GM19397 (cell line): ENCODE measurements at regions not wholly inside any gene's neighbourhood (a gene's known extent, or its start where the extent isn't known, plus 50 kb on each side); places are given as distances from the start of the nearest gene placed in this dataset.
"Not testable (repeated sequence)": the region's sequence is repeated elsewhere in the genome, so short reads cannot be mapped to it uniquely, and the experiment has no call there.

Experiments used
- ATAC-seq: cut with Tn5 transposase; IDR thresholded peaks from one replicate; pipeline ENCODE4 v1.9.1; 2021; ENCODE audit warnings: mild to moderate bottlenecking, moderate library complexity; ENCODE audit not compliant: unreplicated experiment

DNA sequence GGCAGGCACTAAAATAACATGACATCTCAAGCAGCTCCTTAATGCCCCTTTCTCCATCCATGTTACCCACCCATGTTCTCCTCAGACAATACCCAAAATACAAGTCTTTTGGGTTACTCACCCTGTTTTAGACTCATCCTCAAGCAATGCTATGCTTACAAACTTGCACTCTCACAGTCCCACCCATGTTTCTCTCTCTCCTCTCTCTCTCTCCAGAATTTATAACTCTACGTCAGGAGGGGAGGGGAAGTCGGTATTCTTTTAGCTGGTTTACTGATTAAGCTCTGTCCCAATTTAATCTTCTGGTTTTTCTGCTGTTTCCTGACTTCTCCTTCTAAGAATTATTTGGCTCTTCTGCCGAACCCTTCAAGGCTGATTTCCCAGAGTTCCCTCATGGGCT, 98.0 kb upstream of the NR5A2 start:
- no peak for ATAC-seq

DNA sequence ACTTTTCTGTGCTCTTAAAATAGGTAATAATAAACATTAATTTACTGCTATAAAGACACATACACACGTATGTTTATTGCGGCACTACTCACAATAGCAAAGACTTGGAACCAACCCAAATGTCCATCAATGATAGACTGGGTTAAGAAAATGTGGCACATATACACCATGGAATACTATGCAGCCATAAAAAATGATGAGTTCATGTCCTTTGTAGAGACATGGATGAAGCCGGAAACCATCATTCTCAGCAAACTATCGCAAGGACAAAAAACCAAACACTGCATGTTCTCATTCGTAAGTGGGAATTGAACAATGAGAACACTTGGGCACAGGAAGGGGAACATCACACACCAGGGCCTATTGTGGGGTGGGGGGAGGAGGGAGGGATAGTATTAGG, 97.4 kb upstream of the NR5A2 start:
- ATAC-seq, result not testable (repeated sequence)

DNA sequence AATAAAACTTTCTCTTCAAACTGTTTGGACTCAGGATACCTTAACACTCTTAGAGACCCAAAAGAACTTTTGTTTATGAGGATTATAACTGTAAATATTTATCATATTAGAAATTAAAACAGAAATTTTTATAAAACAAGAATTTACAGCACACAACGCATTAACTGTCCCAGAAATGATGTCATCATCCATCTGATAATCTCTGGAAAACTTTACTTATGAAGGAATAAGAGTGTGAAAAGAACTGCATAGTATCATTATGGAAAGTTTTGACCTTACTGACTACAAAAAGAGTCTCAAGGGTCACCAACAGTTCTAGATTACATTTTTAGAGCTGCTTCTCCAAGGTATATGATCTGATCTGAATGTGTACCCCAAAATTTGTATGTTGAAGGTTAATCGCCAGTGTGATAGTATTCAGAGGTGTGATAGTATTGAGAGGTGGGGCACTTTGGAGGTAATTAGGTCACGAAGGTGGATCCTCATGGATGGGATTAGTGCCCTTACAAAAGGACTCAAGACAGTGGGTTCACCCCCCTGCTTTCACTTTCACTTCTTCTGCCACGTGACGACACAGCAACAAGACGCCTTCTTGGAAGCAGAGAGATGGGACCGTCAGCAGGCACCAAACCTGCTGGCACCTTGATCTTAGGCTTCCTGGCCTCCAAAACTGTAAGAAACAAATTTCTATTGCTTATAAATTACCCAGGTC, 95.7 kb upstream of the NR5A2 start:
- no peak for ATAC-seq

DNA sequence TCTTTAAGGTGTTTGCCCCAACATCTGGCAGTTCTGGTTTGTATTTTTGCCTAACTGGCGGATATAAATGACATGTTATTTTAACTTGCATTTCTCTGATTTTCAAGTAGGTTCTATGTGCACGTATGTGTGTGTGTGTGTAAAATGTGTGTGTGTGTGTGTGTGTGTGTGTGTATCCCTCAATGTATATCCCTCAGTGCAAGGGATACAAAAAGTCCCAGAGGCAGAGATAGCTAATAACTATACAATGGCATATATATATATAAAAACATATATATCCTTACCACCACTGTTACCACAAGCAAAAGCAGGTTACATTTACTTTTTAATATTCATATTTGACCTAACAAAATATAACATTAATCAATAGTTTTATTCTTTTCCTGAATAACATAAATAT, 95.0 kb upstream of the NR5A2 start:
- no peak for ATAC-seq

DNA sequence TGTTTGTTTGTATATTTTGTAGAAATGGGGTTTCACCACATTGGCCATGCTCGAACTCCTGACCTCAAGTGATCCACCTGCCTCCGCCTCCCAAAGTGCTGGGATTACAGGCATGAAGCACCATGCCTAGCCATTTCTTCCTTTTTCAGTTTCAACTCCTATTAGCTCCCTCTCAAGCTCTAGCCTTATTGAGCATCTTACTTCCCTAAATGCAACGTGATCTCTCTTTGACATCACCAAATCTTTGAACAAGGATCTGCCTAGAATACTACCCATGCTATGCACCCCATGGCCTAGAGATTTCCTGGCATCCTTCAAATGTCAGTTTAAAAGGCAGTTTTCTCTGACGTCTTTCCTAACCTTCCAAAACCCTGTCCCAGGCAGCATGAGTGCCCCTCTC, 91.1 kb upstream of the NR5A2 start:
- ATAC-seq, result no peak

DNA sequence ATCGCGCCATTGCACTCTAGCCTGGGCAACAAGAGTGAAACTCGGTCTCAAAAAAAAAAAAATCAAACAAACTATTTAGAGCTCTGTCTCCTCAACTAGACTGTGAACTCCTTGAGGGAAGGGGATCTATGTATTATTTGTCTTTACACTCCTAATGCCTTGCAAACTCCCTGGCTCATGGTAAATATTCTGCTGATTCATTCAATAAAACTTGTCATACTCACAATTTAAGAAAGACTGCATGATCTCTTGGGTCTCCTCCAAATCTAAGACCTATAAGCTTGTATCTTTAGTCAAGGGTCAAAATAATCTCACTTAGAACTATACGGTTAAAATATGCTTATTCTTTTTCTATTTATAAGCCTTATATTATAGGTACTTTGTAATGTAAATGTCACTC, 90.3 kb upstream of the NR5A2 start:
- no peak for ATAC-seq

DNA sequence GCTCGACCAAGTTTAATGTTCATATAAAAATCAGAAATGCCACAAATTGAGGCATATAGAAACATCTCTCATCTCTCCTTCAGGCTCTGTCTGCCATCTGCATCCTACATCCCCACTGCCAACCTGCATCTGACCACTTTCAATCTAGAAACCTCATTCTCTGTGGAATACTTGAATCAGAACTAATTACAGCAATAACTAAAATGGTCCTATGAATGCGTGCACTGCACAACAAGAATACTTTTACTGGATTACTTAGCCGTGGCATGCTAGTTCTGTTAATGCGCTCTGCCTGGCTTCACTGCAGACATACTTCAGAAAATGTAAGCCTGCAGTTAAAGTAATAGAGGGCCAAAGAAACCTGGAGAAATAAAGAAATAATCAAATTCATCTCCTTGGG, 89.8 kb upstream of the NR5A2 start:
- ATAC-seq, result no peak

DNA sequence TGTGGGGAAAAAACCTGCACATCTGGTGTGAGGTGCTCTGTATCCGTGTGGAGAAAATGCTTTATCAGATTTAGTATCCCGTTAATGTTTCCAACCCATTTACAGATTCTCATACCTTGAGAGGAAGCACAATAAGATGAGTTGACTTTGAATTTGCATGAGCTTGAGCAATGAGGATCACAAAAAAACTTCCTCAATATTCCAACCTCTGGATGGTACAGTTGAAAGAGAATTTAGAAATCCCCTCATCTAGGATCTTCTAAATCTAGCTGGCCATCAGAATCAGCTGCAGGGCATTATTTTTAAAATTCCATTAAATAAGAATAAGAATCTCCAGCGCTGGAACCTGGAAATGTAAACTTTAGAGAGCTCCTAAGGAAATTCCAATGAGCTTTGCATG, 82.5 kb upstream of the NR5A2 start:
- ATAC-seq, result no peak

DNA sequence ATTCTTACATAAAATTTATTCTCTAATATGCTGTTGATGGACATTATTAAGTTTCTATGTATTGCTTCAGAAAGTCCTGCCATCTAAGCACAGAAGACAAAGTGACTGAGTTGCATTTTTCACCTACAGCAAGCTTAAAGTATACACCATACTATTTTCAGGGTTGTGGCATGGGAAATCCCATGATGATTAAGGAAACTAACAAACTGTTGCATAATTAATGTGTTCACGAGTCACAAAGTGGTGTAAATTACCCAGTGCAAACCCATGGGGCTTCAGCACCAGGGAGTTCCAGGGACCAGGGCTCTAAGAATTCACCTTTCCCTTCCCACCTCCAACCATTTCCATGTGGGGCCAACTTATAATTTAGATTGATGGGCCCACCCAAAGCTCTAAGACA, 81.9 kb upstream of the NR5A2 start:
- no peak for ATAC-seq

DNA sequence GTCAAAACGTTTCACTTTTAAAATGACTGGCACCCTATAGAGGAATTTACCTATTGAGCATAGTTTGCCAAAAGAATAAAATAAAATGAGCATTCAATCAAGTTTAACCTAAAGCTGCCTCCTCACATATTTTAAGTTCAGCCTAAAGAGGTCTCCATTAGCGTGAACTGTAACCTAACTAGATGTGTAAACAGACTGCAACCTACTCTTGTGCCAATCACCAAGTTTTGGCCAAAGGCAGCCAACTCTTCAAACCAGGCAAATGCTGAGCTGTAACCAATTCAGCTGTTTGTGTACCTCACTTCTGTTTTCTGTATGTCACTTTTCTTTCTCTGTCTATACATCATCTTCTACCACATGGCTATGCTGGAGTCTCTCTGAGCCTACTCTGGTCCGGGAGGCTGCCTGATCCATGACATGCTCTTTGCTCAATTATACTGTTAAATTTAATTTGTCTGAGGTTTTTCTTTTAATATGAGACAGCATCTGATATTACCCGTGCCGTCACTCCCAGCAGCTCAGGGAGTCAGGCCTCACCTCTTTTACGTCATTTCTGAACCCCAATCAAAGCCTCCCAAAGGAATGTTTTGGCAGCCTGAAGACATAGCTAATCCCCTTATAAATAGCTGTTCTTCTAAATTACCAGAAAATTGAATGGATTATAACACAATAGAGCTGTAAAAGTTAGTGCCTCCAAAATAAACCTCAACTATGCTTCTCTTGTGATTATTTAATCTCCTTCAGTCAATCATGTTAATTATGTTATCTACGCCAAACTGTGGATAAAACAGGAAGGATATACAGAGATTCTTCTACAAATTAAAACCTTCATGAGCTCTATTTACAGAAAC, 81.0 kb upstream of the NR5A2 start:
- ATAC-seq, result no peak

DNA sequence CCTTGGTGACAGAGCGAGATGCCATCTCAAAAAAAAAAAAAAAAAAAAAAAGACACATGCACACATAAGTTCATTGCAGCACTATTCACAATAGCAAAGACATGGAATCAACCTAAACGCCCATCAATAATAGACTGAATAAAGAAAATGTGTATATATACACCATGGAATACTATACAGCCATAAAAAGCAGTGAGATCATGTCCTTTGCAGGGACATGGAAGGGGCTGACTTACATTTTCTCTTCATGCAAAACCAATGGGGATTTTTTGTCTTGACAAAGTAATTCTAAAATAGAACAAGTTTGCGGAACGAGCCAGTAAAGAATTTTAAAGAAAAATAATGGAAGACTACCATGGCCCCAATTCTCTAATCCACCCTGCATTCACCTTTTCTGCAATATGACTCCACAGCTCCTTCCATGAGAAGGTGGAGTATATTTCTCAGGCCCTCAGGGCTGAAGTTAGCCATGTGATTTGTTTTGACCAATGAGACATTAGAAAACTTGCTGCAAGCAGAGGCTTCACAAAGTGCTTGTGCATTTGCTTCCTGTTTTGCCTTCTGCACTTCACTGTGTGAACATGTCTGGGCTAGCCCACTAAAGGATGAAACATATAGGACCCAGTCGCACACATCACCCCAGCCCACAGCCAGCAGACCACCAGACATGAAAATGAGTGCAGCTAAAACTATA, 78.8 kb upstream of the NR5A2 start:
- no peak for ATAC-seq

DNA sequence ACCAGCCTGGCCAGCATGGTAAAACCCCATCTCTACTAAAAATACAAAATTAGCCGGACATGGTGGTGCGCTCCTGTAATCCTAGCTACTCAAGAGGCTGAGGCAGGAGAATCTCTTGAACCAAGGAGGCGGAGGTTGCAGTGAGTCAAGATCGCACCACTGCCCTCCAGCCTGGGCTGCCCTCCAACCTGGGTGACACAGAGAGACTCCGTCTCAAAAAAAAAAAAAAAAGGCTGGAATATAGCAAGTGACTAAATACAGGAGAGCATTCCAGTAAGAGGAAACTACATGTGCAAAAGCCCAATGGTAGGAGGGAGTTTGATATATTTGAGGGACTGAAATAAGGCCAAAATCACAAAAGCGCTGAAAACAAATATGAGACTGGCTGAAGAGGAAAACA, 76.5 kb upstream of the NR5A2 start:
- not testable (repeated sequence) for ATAC-seq

DNA sequence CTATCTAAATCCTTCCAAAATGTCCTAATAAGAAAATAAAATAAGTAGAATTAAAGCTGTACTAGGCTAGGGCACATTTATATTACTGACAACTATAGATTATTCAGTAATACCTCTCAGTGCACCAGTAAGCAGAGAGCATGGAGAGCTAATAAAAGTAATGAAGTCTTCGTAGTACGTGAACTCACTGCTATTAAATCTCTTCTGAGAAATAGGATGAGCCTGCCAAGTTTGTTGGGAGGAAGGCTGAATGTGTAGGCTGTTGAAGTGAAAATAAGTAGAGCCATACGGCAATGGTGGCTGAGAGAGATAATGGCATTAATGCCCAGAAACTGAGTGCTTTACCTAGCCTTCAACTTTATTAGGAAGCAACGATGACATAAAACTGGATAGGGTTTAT, 73.9 kb upstream of the NR5A2 start:
- no peak for ATAC-seq

DNA sequence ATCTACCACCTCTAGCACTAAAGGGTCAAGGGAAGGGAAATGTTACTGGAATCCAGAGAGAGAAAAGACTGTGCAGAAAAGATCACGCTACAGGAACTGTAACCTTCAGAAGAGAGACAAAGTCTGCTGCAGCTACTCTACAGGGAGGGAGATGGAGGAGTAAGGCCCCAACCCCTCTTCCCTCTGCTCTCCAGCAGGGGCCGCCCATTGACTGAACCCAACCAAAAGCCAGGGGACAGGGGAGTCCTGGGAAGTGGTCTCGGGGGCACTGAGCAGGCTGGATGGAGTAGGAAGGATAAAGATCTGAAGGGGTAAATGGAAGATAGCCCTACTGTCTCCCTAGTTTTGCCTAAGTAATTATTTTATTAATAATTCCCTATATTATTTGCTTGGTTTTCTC, 72.8 kb upstream of the NR5A2 start:
- no peak for ATAC-seq

DNA sequence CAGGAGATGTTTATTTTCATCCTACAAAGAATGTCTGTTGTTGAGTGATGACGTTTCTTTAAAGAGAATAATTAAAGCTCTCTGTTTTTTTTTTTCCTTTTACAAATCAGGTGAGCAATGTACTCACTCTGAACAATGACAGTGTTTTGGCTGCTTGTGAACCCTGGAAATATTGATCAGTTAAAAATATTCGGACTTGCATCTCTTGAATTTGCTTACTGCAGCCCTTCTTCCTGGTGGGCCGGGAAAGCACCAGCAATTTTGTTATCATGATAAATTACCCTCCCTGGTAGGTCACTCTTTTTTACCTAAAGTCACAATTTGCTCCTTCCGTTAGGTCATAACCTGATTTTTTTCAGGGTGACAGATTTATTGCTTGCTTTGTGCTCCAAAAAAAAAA, 72.3 kb upstream of the NR5A2 start:
- ATAC-seq, result no peak

DNA sequence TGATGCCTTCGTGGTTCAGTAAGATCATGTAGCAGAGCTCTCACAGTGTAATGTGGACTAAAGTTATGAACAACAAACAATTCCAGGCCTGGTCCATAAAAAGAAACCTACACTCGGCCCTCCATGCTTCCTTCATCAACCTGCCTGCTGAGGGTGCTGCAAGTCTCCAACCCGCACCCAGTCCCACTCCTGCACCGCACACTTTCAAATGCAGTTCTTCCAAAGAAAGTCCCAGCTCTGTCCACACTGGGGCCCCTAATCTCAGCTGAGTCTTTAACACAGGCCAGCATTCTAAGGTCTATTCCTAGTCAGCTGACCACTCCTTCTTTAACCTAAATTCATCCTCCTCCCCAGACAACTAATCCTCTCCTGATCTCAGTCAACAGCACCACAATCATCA, 71.5 kb upstream of the NR5A2 start:
- ATAC-seq, result no peak

DNA sequence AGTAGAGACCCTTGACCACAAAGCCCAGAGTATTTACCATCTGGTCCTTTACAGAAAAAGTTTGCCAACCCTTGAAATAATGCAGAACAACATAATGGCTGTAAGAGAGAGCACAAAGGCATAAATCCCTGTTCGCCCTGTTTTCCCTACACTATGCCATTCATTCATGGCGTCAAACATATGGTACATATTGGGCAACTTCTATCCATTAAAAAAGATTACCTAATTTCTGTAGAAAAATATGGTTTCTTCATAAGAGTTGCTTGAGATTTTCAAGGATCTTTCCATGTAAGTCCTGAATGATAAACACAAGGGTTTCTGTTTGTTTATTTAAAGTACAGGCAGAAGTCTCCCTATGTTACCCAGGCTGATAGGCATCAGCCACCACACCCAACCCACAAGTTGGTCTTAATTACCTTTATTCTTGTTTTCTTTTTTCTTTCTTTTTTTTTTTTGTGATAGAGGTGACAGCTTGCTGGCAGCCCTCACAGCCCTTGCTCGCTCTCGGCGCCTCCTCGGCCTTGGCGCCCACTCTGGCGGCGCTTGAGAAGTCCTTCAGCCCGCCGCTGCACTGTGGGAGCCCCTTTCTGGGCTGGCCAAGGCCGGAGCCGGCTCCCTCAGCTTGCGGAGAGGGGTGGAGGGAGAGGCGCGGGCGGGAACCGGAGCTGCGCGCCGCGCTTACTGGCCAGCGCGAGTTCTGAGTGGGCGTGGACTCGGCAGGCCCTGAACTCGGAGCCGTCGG, 68.3 kb upstream of the NR5A2 start:
- ATAC-seq, result no peak

DNA sequence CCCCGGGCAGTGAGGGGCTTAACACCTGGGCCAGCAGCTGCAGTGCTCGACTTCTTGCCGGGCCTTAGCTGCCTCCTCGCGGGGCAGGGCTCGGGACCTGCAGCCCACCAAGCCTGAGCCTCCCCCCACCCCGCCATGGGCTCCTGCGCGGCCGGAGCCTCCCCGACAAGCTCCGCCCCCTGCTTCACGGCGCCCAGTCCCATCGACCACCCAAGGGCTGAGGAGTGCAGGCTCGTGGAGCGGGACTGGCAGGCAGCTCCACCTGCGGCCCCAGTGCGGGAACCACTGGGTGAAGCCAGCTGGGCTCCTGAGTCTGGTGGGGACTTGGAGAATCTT, 67.8 kb upstream of the NR5A2 start:
- ATAC-seq, result no peak

DNA sequence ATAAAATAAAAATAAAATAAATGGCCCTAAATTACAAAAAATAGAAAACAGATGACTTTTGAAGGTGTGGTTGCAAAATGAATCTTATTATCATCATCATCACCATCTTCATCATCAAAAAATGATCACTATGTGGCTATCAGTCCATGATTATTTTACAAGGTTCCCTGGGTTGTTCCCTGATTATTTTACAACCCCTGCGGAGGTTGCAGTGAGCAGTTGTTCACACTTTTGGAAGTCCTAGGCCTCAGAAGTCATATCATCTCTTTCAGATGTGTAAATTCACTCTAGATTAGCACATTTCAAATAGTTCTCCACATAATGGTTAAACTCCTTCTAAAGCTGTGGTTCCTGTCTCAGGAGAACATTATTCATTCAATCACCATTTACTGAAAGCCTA, 57.4 kb upstream of the NR5A2 start:
- ATAC-seq, result no peak

DNA sequence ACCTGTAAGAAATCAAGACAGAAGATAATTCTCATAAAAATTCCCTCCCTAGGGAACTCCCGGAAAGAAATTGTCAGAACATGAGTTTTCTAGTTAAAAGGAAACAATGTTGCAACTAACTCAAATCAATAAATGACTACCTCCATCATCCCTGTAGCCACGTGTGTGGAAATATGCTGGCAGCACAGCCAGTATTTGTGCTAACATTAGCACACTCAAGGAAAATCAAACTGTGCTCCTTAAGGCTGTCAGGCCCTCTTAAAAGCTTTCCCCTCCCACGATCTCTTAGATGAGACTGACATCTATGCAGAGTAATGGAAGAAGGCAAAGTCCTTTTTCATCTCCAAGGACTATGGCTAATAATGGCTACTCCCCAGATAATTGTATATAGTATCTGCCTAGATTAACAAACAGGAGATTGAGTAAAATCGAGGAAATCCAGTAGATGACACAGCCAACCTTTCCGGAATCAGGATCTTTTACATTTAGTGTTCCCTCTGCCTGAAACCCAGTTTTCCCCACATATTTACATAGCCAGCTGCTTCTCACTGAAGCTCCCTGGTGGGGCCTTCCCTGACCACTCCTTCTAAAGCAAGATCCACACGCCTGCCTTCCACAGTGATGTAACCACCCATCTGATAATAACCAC, 50.9 kb upstream of the NR5A2 start:
- ATAC-seq, result no peak
